Stimulated activated CD4-positive, alpha-beta T cell treated with anti-CD3 and anti-CD28 coated beads, Interleukin-4, amount 100 ng/mL, for 4 hours (primary cell): ENCODE measurements at regions not wholly inside any gene's neighbourhood (a gene's known extent, or its start where the extent isn't known, plus 50 kb on each side); places are given as distances from the start of the nearest gene placed in this dataset.
"Not testable (repeated sequence)": the region's sequence is repeated elsewhere in the genome, so short reads cannot be mapped to it uniquely, and the experiment has no call there.

Experiments used
- DNase-seq, 2 experiments: peaks; one replicate each; pipeline ENCODE4 v3.0.0-alpha.2; 2020

- DNase-seq: no peak
Observed at GRCh38 chr6:131336596-131336995, 201.3 kb downstream of the AKAP7 start.

- DNase-seq: not testable (repeated sequence)
Observed at GRCh38 chr6:131346896-131347295, 211.6 kb downstream of the AKAP7 start.

GRCh38 chr6:131348572-131348971 lies 213.3 kb downstream of the AKAP7 start:
- no peak for DNase-seq

GRCh38 chr6:131349199-131349598 lies 213.9 kb downstream of the AKAP7 start:
- DNase-seq: no peak

GRCh38 chr6:131353106-131353505 lies 217.8 kb downstream of the AKAP7 start:
- no peak for DNase-seq

- DNase-seq: no peak
Observed at GRCh38 chr6:131353876-131354275, 218.6 kb downstream of the AKAP7 start.

GRCh38 chr6:131354356-131354755 lies 218.7 kb upstream of the ARG1 start:
- no peak for DNase-seq

- no peak for DNase-seq
Observed at GRCh38 chr6:131356161-131356560, 216.9 kb upstream of the ARG1 start.

- DNase-seq: no peak
Observed at GRCh38 chr6:131357501-131357900, 215.5 kb upstream of the ARG1 start.

GRCh38 chr6:131362070-131362469 lies 211.0 kb upstream of the ARG1 start:
- DNase-seq: no peak

- no peak for DNase-seq
Observed at GRCh38 chr6:131362696-131363095, 210.3 kb upstream of the ARG1 start.

GRCh38 chr6:131363947-131364834 lies 208.8 kb upstream of the ARG1 start:
- DNase-seq: no peak

GRCh38 chr6:131366223-131366622 lies 206.8 kb upstream of the ARG1 start:
- no peak for DNase-seq

- DNase-seq: no peak
Observed at GRCh38 chr6:131367206-131367873, 205.7 kb upstream of the ARG1 start.

- no peak for DNase-seq
Observed at GRCh38 chr6:131368198-131368911, 204.7 kb upstream of the ARG1 start.

- DNase-seq: no peak
Observed at GRCh38 chr6:131372535-131372934, 200.5 kb upstream of the ARG1 start.

- no peak for DNase-seq
Observed at GRCh38 chr6:131377112-131377705, 195.8 kb upstream of the ARG1 start.

- DNase-seq: no peak
Observed at GRCh38 chr6:131378874-131379273, 194.2 kb upstream of the ARG1 start.

- DNase-seq: no peak
Observed at GRCh38 chr6:131379948-131380347, 193.1 kb upstream of the ARG1 start.

- DNase-seq: no peak
Observed at GRCh38 chr6:131381052-131381708, 191.8 kb upstream of the ARG1 start.

- no peak for DNase-seq
Observed at GRCh38 chr6:131381709-131382093, 191.3 kb upstream of the ARG1 start.

GRCh38 chr6:131382631-131383030 lies 190.4 kb upstream of the ARG1 start:
- no peak for DNase-seq
